ENCODE measurements at regions not wholly inside any gene's neighbourhood (a gene's known extent, or its start where the extent isn't known, plus 50 kb on each side); places are given as distances from the start of the nearest gene placed in this dataset.

DNA sequence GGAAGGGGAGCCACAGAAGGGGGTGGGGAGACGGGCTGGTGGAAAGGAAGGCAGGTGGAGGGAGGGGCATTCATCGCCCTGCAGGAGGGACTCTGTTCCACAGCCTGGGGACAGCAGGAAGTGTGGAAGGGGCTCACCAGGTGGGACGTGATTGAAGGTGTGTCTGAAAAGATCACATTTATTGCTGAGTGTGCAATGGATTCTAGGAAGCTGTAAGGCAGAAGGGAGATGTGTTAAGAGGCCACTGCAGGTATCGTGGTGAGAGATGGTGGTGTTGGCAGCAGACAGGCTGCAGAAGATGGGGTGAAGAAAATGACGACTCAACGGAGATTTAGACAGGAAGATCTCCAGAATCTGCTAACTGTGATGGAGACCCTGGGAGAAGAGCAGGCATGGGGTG, 537.4 kb downstream of the MN1 start:
- FAIRE-seq = no peak

DNA sequence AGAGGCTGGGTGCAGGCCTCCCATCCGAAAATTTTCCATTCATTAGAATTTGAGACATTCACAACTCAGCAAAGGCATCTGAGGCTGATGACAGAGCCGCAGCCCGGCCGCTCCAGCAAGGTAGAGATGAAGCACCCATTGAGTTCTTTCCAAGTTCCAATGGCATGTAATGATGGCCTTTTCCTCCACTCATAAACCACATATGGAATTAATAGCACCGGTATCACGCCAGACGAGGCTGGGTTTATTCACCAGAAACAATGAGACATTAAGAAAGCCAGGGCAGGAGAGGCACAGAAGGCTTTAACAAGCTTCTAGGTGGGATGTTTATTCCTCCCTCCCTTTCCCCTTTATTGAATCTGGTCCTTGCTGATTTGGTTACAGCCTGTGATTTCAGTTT, 534.4 kb downstream of the MN1 start:
- no peak for FAIRE-seq

DNA sequence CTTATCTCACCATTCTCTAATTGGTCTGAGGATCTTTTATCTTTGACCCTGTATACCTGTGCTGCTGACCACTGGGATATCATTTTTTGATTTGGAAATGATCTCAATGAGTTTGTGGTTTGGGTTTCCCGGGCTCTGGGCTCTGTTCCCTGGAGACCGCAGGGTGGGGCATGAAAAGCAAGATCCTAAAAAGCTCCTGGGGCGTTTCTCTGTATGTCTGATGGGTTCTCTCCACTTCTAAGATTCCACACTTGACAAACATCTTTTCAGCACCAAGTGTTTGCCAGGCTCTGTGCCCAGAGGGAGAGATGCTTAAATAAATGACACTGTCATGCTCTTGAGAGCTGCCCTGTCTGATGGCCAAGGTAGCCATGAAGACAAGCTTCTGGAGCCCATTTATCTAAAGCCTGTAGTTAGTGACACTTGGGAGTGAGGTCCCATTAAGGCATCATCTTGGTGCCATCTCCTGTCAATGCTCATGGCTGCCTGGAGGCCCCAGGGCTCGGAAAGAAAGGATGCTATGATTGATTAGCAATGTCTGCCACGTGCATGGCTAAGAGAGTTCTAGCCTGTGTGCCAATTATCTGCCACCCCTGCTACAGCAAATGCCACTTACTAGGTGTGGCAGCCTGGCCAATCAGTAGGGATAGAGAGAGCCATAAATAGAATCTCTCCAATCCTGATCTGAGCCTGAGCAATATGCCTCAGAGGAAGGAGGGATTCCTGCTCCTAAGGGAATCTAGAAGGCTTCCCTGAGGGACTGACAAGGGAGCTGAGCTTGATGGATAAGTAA, 531.6 kb downstream of the MN1 start:
- FAIRE-seq = no peak

DNA sequence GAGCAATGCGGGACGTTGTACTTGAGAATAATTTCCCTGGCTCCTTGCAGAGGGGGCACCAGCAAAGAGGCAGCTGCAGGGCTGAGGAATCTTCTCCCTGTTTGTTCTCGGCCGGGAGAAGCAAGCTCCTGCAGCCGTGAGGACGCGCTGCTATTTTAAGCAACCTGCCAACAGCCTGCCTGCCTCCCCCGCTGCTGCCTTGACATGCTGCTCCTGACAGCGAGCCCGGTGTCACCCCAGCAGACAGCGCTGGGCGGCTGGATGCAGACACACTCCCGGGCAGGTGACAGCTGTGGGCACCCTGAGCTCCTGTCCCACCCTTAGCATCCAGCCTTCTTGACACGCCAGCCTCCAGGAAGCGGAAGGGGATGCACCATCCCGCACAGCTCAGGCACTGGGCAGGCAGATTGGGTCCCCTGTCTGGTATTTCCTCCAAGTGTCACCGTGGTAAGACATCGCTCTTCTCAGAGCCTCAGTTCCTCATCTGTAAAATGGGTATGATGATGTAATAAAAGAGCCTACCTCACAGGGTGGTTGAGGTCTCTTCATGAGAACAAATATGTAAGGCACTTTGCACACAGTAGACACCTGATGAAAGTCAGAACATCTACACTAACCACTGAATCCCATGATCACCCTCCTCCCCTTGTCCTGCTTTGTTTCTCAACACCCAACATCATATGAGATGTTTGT, 530.6 kb downstream of the MN1 start:
- FAIRE-seq = no peak

DNA sequence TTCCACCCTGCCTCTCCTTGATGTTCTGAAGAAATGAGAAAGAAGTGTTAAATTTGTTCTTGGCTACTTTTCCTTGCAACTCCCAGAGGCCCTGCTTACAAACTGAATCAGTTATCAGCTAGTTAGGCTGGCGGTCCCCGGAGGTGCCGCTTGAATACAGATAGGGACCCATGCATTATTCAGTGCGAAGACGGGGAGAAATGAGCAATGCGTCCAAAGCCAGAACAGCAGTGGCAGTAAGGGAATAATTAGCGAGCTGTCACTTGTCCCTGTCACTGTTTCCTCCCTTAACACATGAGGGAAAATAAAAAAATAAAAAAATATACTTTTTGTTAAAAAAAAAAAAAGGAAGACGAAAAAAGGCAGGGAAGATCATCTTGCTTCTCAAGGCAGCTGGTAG, 528.1 kb downstream of the MN1 start:
- FAIRE-seq = no peak

DNA sequence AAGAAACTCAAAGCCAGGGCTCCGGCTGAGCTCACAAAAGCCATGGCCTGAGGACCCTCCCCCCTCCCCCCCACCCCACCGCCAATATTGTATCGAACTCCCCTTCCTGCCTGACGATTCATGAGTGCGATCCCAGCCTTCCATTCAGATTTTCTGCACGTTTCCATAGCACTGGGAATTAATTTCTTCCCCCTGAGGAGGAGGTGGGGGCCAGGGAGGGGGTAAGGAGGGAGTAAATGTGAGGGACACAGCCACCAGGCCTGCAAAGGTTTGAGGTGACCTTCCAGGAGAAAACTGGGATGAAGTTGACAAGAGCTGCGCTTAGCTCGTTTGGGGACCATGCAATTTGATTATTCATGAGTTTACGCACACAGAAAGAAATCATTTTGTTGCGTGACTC, 527.7 kb downstream of the MN1 start:
- no peak for FAIRE-seq

DNA sequence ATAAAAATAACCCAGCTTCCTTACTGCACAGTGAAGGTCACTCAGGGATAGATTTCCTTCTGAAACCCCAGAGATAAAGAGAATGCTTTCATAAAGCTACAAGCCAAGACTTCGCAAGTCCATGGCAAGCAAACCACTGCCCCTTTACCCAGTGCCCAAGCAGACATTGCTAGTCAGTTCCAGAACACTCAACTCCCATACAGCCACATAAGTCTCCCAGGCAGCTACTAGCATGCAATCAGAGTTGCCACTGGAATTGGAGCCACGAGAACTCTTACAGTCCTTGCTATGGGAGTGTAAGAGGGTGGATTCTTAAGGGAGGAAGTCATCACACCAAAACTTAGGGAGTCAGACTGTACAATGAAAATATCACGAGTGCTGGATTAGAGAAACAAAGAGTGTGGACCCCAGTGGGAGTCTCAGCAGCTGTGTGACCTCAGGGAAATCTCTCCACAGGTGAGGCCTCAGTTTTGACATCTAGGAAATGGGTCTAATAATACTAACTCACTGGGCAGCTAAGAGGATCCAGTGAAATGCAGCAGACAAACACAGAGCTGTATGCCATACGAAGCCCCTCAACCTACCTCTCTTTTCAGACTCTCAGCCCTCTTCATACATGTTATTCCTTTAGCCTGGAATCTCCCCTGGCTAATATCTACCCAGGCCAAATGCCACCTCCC, 526.6 kb downstream of the MN1 start:
- no peak for FAIRE-seq

DNA sequence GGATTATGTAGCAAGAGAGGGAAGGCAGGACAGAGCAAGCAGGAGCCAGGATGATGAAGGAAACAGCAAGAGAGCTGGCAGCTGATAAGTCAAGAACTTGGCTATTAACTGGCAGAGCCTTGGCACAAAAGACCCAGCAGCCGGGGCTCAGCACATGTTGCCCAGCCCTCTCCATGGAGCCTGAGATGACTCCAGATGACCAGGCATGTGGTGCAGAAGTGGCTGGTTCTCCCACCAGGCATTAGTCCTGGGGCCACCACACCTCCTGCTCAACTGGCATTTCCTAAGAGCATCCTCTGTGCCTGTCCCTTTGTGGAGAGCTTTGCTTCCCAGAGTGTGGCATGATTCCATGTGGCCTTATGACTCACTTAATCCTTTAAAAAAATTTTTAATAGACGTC, 522.6 kb downstream of the MN1 start:
- no peak for FAIRE-seq

DNA sequence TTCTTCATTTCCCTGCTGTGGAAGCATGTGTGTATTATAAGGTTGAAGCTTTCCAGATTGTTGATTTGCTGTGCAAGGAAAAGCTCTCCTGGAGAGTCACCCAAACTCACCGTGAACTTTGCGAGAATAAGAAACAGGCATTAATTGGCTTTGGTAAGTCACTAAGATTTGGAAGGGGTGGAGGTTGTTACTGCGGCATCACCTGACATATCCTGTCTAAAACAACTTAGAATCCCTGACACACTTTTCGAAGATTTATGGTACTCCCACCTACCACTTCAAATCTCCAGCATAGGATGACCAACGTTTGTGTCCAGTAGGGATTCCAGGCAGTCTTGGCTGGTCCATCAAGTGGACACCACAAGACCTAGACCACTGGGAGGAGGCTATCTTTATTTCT, 518.3 kb downstream of the MN1 start:
- no peak for FAIRE-seq

DNA sequence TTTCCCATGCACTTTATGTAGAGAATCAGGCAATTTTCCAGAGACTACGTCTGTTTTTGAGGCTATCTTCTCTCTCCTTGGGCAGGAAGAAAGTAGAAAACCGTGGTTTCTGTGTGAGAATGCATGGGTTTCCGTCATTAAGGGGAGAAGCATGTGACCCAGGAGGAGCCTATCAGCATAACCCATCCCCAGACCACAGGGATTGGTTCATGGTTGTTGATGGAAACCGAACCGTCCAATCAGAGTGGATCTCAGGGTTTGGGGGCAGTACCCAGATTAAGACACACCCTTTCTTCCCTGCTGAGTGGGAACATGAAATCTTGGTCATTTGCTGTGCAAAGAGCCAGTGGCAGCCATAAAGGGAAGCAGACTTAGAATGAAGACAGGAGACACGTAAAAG, 517.8 kb downstream of the MN1 start:
- FAIRE-seq = no peak

DNA sequence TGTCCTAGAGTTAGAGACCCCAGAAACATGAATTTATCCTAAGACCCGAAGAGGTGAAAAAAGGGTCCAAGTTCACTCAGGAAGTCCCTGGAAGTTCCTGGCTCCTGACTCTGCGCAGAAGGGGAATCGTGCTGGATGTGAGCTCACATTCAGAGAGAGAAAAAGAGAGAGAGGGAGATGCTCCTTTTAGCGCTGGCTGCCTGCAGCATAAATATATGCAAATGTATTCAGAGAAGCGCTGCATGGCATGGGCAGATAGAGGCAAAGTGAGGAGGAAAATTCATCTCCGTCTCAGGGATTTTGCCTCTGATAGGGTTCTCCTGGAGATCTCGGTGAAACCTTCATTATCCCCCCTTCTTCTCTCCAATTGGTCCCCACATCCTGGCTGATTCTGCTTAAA, 517.2 kb downstream of the MN1 start:
- FAIRE-seq = no peak

DNA sequence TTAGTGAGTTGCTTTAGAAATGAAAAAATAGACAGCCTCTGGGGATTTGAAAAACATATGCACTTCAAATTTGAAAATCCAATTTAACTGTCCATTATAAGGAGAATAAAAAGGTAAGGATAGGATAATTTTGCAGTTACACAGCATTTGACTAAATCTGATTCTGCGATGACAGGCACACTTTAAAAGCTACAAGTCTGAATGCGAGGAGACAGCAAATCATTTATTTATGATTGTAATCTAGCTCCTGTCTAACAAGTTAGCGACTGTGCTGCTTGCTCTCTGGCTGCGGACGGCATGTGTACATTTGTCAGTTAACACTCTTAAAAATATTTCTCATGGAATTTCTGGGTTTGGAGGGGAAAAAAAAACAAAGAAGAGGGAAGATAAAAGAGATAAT, 514.8 kb downstream of the MN1 start:
- no peak for FAIRE-seq

DNA sequence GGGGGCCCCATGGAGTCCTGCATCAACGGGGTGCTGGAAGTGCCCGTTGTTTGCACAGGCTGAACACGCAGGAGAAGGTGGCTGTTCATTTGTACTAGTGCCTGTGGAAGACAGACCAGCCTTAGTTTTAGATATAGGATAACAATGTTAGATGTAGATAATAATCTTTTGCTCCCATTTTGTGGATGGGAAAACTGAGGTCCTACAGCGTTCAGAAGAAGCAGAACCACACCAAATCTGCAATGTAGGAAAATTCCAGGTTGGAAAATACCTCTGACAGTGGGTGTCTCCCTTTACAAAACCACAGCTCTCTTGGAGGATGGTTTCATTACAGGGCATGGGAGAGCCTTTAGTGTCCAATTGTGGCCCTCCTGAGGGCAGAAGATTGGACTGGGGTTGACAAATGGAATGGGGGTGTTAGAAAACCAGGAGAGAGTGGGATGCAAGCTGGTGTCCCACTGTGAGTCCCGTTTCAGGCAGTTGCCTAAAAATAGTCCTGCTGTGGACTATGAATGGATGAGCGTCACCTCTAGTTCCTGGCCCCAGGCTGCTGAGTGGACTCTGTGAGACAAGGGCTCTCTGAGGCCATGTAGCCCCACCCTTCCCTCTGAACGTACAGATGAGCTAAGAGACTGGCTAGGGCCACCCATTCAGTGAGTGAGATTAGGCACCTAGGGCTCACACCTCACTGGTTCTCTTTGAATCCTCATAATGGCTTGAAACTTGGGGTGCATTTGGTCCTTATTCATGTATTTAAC, 508.8 kb downstream of the MN1 start:
- FAIRE-seq = no peak

DNA sequence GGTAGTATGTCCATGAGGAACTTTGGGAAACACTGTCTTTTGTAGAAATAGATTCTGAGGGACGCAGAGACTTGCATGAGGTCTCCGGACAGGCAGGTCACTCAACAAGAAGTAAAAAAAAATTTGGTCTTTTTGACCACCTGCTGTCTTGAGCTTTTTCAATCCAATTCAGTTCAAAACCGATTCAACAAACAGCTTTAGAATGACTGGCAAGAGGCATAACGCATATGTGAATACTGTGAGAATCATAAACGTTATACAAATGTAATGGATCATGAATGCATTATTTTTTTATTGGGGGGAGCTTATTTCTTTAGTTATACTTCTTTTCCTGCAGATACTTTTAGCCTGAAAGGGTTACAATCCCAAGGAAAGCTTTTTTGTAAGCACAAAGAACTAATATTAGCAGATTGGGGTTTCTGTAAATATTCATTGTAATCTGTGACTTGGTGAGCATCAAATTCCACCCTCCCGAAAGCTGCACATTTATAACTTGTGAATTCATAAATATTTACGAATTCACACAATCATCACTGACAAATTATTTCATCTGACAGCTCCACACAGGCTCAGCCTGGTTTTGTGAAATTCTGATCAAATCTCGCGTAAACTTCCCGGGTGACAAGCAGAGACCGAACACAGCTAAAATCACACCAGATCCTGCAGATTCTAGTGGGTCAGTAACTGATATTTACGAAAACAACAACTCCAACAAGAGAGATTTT, 507.7 kb downstream of the MN1 start:
- no peak for FAIRE-seq

DNA sequence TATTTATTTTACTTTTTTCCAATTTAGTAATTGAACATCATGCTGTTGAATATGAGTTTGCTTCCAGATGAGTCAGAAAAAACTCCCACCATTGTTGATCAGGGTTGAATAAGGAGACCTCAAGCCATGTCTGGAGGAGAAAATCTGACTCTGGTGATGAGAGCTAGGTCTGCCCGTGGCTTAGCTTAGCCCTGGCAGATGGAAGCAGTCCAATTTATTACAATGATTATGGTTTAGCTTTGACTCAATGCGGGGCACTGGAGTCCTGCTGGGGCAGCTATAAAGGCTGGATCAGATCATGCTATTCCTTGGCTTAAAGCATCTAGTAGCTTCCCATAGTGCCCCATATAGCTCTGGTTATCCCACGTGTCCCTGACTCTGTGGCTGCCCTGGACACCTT, 506.5 kb downstream of the MN1 start:
- no peak for FAIRE-seq

DNA sequence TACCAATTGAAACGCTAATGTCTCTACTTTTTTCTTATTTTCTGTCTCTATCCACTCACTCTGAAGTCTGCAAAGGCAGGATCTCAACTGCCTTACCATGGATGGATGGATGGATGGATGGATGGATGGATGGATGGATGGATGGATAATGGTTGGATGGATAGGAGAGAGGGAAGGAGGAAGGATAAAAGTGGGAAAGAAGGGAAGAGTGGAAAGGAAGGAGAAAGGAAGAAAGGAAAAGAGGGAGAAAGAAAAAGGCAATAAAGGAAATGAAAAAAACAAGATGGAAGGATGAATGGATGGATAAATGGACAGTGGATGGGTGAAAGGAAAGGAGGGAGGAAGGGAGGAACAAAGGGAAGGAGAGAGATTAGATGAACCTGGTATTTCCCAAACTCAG, 506.0 kb downstream of the MN1 start:
- no peak for FAIRE-seq

DNA sequence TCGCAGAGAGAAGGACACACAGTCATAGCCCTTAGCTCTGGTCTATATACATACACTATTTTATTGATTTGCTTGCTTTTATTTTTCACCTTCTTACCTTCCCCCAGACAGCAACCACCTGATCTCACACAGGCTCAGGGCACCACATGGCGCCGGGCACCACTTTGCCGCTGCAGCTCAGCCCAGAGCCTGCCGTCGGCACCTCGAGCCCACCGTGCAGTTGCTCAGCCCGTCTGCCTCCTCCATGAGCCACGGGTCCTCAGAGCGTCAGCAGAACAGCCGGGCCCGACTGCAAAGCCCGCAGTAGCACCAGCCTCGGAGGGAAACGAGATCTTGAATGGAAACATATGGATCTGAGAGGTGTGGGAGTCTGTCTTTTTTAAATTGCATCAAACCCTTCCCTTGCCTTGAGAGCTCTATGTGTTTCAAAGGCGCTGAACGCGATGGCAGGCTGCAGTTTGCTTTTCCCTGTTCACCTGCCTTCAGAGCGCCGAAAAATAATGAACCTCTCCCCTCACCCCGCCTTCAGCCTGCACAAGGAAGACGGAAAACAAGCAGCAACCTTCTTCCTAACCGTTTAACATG, 505.4 kb downstream of the MN1 start:
- FAIRE-seq = no peak

DNA sequence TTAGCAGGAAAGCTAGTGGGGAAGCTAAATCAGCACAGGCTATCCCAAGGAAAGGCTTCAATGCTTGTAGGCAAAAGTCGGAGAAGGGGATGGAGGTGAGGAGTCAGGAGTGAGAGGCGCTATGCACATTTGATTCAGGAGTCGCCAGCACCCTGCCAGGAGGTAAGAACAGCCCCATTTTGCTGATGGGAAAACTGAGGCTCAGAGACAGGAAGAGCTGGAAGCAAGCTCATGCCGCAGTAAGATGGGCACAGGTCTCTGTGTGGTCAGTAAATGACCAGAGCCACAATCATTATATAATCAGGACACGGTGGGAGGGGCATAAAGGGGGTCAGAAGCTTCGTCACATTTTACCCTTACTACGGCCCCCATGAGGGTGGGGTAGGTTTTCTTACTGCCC, 504.4 kb downstream of the MN1 start:
- FAIRE-seq = no peak

DNA sequence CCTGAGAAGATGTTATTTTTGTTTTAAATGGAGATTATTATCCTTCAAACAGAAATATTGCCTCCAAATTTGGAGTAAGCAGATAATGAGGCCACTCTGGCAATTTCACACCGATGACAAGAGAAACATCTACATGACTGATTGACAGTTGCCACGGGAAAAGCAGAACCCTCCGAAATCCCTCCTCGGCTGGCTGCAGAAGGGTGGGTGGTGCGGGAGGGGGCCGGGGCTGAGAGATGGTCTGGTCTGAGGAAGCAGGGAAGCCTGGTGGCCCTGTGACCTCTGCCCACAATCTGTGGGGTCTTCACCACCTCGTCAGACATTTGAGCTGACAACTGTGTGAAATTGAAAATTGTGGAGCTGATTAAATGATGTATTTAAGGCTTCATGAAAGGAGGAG, 503.2 kb downstream of the MN1 start:
- FAIRE-seq = no peak

DNA sequence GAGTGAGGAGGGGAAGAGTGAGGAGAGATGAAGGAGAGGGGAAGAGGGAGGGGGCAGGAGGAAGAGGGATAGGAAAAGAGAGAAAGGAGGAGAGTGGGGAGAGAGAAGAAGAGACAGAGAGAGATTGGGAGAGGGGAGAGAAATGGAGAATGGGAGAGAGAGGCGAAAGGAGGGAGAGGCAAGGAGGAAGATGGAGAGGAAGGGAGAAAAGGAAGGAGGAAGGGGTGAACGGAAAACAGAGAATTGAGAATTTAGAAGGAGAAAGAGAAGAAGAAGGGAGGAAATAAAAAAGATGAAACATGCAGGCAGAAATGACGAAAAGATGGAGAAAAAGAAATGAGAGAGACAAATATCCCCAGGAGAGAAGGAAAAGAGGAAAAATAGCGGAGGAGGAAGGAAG, 502.8 kb downstream of the MN1 start:
- FAIRE-seq = no peak

DNA sequence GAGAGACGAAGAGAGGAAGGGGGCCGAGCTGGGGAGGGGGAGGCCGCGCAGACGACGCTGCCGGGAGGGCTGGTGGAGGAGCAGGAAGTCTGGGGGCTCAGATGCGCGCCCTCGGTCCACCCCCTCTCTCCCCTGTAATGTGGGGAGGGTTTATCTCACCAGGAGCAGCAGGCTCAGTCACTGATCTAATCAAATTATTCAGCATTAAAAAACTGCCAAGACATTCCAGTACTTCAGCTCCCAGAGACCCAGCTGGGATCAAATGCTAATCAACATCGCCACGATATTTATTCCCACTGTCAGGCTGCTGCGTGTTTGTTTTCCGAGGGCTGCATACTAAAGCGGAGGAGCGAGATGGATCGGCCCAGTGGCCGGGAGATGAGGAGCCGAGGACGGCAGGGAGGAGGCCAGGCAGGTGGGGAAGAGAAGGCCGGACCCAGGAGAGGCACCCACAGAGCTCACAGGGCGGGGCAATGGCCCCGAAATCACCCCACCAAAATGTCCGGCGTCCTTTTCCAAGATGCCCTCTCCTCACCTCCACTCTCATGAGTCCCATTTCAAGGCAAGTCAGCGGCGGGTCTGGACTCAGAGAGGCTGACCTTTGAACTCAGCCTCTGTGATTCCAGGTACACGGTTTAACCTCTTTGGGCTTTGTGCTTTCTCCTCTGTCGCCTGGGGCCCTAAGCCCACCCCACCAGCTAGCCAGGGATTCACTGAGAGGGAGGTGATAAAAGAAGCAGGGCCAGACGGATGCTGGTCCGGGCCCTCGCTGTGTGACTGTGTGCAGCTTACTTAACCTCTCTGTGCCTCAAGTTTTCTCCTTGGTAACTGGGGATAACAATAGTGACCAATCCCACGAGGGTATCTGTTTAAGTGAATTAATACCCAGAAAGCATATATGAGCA, 502.1 kb downstream of the MN1 start:
- FAIRE-seq = no peak
